GM06990 (cell line): ENCODE measurements at regions not wholly inside any gene's neighbourhood (a gene's known extent, or its start where the extent isn't known, plus 50 kb on each side); places are given as distances from the start of the nearest gene placed in this dataset.
"Not testable (repeated sequence)": the region's sequence is repeated elsewhere in the genome, so short reads cannot be mapped to it uniquely, and the experiment has no call there.

Experiments
- DNase-seq: peaks from one replicate; pipeline ENCODE4 v3.0.0-alpha.2; 2011; ENCODE audit not compliant: insufficient read length; ENCODE audit errors: extremely low read depth
- H3K27me3 ChIP-seq: replicated peaks from 2 replicates; pipeline ENCODE4 v1.6.0; 2011; ENCODE audit warnings: low read length; ENCODE audit not compliant: control insufficient read depth, insufficient read depth
- H3K36me3 ChIP-seq: 2 replicates; pipeline ENCODE4 v1.5.1; 2011; ENCODE audit warnings: low read length; ENCODE audit not compliant: control insufficient read depth, insufficient read depth
- H3K4me3 ChIP-seq: replicated peaks from 2 replicates; pipeline ENCODE4 v1.5.1; 2011; ENCODE audit warnings: low read depth, mild to moderate bottlenecking, control low read depth, low read length
- CTCF ChIP-seq: IDR thresholded peaks from 2 replicates; pipeline ENCODE4 v1.5.1; 2011; ENCODE audit warnings: low read length, control low read depth, mild to moderate bottlenecking, inconsistent platforms; ENCODE audit not compliant: insufficient read depth, poor library complexity, severe bottlenecking

DNA sequence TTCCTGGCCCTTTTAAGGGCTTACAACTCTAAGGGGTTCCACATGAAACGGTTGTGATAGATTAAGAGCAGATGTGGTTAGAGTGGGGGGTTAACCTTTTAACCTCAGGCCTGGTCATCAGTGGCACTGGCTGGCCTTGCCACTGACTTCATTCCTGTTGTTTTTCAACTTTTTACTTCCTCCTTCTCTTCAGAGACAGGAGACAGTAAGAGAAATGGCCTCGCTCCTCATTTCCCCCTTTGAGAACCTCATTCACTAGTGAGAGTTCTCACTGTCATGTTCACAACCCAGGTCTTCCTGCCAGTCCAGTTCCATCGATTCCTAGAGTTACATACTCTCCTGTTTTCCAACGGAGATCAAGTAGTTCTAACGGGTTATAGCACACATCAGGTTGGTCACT is 101.6 kb upstream of the SLC1A4 start:
- no peak for DNase-seq
- Histone ChIP-seq H3K36me3 (peaks cover 18% of the 10 kb centered on the region), H3K4me3 (no peak overlapping the region), H3K27me3 (no peaks in the 10 kb centered on the region)
- TF ChIP-seq CTCF: no peak

DNA sequence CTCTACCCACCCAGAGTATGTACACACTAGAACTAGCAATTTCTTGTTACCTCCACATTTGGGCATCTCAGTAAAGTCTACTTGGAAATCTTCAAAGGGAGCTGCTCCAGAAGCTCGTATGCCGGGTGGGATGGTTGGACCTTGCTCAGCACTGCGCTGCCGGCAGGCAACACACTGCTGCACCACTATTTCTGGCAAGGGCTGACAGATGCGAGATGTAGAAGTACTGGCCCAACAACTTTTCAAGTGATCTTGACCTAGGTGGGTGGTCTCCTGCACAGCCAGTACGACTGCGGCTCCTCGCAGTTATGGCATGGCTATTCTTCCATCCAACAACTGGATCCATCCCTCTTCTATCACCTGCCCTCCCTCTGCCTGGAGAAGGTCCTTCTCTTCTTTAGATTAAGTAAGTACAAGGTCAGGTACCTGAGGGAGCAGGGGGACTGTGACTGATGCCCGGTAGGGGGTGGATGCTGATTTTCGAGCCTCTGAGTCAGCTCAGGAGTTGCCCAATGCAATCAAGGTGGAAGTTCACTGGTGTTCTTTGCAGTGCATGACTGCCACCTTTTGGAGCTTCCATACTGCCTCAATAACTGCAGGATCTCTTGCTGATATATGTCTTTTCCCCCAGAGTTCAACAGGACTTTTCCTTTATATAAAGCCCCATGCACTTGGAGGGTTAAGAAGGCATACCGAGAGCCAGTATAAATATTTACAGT is 100.4 kb upstream of the SLC1A4 start:
- H3K36me3 ChIP-seq: peaks cover 17% of the 10 kb centered on the region
- DNase-seq: no peak
- H3K4me3 ChIP-seq: no peak overlapping the region
- no peaks in the 10 kb centered on the region for H3K27me3 ChIP-seq
- no peak for TF ChIP-seq CTCF

DNA sequence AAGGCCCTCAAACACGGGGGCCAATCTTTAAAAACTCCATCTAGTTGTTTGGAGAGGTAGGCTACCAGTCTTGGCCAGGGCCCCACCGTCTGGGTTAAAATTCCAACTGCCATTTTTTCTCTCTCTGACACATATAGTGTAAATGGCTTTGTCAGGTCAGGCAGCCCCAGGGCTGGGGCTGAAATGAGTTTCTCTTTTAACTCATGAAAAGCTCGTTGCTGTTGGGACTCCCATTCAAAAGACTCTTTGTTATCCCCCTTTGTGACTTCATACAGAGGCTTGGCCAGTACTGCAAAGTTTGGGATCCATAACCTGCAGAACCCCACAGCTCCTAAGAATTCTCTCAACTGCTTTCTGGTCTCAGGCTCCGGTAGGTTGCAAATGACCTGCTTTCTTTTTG is 99.4 kb upstream of the SLC1A4 start:
- H3K4me3 ChIP-seq: no peak overlapping the region
- no peak for DNase-seq
- no peaks in the 10 kb centered on the region for H3K27me3 ChIP-seq
- no peak for TF ChIP-seq CTCF
- H3K36me3 ChIP-seq: peaks cover 13% of the 10 kb centered on the region

DNA sequence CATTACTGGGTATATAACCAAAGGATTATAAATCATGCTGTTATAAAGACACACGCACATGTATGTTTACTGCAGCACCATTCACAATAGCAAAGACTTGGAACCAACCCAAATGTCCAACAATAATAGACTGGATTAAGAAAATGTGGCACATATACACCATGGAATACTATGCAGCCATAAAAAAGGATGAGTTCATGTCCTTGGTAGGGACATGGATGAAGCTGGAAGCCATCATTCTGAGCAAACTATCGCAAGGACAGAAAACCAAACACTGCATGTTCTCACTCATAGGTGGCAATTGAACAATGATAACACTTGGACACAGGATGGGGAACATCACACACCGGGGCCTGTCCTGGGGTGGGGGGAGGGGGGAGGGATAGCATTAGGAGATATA is 92.6 kb upstream of the SLC1A4 start:
- peaks cover 15% of the 10 kb centered on the region for H3K36me3 ChIP-seq
- not testable (repeated sequence) for H3K27me3 ChIP-seq, DNase-seq, H3K4me3 ChIP-seq

DNA sequence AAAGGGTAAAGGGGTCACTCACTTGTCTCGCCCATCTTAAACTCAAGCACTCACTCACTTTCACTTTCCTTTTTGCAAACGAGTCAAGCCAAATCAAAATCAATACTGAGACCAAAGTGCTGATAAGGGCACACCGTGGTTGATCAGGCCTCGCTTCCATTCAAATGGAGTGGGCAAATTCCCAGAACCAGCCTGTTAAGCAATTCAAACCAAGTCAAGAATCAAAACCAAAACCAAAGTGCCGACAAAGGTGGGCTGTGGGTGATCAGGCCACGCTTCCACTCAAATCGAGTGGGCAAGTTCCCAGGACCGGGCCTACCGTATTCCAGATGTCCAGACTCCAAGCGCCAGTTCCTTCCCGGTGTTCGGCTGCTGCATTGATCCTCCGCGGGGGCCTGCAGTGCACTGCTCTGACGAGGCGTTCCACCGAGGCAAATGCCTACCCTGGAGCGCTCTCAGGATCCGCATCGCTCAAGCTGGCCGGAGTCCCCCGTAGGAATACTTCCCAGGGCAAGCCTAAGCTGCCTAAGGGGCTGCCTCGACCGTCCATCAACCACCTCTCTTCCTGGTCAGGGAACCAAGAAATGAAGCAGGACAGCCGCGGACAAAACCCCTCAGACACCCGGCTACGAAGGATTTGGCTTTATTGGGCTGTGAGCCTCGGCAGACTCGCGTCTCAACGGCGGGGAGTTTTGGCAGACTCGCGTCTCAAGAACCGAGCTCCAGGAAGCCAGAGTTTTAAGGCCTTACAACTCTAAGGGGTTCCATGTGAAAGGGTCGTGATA is 89.9 kb upstream of the SLC1A4 start:
- TF ChIP-seq CTCF: no peak
- H3K4me3 ChIP-seq: no peak overlapping the region
- no peak for DNase-seq
- no peaks in the 10 kb centered on the region for H3K27me3 ChIP-seq
- H3K36me3 ChIP-seq: peaks cover 20% of the 10 kb centered on the region

- peaks cover 20% of the 10 kb centered on the region for H3K36me3 ChIP-seq
- not testable (repeated sequence) for H3K4me3 ChIP-seq, H3K27me3 ChIP-seq, DNase-seq
Observed at GRCh38 chr2:64899876-64900275, 89.3 kb upstream of the SLC1A4 start.
